ENCODE measurements at regions not wholly inside any gene's neighbourhood (a gene's known extent, or its start where the extent isn't known, plus 50 kb on each side); places are given as distances from the start of the nearest gene placed in this dataset.

DNA sequence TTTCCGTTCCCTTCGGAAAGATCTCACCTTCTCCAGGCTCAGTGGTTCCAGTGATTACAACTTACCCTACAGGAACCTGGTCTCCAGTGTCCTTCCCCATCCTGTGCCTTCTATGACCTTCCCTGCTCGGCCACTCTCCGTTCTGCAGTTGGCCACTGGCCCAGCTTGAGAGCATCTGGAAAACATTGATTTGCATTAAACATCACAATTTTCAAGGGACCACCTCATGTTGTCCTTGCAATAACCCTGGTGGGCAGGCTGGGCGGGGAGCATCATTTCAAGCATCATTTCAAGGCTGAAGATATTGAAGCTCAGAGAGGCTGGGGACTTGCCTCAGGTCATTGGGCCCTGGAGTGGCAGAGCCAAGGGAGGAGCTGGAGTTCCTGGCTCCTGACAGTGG lies 177.4 kb downstream of the SEC61B start:
- no peak for DNase-seq (ENCODE audit: low read depth in 2 of 2)

DNA sequence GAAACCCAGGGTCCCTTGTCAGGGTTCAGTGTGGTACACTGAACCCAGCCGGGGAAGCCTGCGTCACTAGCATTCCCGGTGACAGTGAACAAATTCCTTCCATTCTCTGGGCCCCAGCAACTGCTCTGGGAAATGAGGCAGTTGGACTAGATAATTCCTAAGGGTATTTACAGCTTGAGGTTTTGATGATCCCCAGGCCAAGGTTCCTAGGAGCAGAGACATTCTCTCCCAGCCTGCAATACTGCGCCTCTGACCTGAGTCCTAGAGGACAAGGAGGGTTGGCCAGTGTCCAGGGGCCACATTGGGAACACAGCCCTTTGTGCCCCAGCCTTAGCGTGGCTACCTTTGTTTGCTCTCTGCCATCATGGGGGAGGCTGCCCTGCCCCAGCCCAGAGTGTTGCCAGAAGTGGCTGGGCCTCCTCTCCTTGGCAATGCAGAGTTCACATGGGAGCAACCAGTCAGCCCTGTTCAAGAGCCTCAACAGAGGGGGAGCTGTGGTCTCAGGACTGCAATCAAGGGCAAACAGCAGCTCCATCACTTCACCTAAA lies 178.2 kb downstream of the SEC61B start:
- no peak for DNase-seq (ENCODE audit: low read depth in 2 of 2)

DNA sequence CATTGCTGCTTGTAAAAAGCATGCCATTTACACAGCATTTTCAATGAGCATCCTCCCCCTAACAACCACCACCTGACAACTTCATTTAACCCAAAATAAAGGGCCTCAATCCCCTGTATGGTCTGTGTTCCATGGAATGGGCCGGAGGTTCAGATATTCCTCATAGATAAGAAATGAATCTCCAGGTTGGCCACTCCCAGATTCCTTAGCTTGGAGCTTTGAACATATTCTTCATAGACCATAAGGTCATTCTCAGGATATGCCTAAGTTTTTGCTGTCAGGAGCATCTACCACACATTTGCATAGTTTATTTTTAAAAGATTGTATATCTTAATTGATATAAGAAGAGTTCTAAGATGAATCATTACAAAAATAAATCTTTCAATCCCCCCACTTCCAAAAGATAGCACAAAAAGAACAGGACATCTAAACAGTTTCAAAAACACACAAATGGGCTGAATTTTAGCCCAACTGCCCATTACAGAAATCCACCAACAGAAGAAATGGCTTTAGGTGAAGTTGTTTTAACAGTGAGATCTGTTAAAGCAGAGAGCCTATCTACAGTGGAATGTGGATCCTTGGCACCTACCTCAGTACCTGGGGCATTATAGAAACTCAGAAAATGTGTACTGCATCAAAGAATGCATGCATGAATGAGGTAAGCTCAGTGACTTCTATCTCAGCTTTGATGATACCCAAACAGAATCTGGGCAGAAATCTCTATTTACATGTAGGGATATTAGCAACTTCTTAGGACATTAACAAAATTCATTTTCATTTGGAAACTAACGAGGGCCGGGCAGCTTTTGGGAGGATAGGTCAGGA lies 179.8 kb downstream of the SEC61B start:
- no peak for DNase-seq (ENCODE audit: low read depth in 2 of 2)

DNA sequence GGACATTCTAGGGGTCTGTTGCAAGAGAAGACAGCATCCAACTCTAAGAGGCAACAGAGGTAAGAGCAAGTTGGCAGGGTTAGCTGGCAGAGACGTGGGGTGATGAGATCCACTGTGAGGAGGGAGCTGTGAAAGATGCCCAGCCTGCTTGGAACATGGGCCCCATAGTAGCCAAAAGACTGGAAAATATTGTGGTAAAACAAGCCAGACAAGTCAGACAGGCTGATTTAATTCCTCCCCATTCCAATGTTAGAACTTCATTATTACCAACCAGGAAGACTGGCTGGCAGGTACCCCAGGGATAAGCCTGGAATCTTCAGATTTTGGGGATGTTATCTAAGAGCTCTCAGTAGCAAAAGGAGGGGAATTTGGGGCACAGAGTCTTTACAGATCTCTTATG lies 181.3 kb downstream of the SEC61B start:
- no peak for DNase-seq (ENCODE audit: low read depth in 2 of 2)

DNA sequence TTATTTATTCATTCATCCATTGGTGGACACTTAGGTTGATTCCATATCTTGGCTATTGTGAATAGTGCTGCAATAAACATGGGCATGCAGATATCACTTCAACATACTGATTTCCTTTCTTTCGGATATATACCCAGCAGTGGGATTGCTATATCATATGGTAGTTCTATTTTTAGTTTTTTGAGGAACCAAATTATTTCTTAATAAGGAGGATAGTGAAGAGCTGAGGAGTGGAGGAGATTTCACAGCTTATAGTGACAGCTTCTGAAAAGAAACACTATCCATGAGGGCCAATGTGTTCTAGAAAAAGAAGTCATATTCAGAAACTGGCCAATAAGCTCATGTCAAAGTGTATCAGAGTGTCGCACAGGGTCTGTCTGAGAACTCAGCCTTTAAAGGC lies 183.3 kb downstream of the SEC61B start:
- no peak for DNase-seq (ENCODE audit: low read depth in 2 of 2)

DNA sequence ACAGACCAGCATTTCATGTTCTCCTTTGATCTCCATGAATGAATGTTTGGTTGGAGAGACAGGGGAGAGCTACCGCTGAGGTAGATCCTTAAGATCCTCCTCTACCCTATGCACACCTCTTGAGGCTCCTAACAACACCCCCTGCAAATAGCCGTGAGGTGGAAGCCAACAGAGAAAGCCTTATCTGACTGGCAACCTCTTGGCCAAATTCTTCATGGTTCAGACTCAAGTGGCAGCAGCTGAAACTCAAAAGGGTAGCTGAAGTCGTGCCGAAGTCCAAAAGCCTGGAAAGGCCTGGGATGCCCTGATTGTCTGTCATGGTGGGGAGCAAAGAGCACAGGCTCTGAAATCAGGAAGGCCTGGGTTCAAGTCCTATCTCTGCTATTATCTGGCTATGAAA lies 184.9 kb downstream of the SEC61B start:
- DNase-seq (ENCODE audit: low read depth in 2 of 2), result no peak

DNA sequence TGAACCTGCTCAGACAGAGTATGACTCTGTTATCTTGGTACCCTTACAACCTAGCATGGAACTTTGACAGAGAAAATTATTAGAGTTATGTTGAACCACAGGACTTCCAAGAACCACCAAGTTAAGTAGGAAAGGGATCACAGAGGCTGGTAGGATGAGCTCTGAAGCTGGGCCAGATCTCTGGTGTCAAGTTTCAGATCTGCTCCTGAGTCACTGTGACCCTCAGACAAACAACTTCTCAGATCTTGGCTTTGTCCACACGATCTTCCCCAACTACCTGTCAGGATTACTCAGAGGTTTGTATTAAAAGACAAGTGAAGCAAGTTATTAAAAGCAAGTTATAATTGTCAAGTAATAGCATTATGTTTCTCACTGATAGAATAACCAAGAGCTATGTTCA lies 189.0 kb downstream of the SEC61B start:
- DNase-seq (ENCODE audit: low read depth in 2 of 2), result no peak

DNA sequence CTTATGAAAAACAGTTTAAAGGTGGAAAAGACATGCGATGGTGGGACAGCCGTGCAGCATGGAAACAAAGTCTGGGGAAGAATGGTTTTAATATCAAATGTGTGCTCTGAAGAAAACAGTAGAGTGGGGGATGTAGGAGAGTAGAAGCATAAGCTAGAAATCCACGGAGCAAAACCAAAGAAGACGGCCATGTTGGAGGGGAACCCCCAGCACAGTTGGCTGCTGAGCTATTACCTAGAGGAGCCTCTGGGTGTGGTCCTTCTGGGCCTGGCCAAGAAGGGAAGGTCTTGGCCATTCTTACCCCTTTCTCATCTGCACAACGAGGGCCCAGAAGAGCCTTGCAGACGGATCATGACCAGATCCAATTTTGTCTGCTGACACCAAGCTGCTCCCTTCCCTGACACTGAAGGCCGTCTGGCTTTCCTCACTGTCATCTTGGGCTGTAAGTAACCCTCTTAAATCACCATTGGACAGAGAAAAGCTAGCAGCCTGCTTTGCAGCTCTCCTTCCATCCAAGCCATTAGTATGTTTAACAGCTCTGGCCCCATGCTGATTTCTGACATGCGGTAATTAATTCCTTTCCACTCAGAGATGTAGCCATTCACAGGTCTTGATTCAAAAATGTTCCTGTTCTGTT lies 189.5 kb downstream of the SEC61B start:
- DNase-seq (ENCODE audit: low read depth in 2 of 2), result no peak

DNA sequence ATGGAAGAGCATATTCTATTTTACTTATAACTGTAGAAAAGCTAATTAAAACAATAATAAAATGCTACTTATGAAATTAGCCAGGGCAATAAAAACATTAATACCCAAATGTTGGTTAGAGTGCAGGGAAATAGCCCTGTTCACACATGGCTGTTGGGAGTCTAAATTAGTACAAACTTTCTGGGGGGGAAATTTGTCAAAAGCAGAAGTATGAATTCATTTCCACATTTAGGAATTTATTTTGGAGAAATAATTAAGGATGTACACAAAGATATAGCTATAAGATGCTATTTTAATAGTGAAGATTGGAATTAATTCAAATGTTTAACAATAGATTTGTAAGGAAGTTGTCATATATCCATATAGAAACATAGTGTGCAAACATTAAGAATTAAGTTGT lies 190.5 kb downstream of the SEC61B start:
- no peak for DNase-seq (ENCODE audit: low read depth in 2 of 2)

DNA sequence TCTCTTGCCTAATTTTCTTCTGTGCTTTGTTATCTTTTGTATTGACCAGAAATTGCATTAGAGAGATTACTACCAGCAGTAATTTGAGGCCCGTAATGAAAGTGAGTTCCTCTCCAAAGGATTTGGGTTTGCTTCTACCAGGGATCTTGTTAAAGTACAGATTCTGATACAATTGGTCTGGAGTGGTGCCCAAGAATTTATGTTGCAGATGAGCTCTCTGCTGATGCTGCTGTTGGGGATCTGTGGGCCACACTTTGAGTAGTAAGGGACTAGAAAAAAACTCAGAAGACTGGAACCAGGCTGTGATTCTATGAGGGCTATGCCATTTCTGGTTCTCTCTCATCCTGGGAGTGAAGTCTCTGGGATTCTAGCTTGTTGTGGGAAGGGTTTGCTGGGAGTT lies 192.2 kb downstream of the SEC61B start:
- DNase-seq (ENCODE audit: low read depth in 2 of 2), result peak; percentile 39 to 47

DNA sequence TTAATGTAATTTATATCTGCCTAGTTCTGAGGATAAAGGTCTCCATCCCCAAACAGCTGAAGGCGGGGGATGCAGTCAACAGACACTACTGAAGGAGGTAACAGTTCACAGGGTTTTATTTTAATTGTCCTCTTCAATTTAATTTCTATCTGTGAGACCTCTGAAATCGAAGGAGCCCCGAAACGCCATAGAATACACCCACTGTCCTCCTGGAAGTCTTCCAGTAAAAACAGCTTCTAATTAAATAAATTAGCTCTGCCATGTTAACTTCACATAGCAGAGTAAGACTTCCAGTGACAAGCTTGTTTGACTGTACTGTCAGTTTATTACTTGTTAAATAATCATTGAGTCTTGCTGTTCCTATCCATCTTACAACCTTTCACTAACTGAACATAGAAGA lies 193.5 kb downstream of the SEC61B start:
- no peak for DNase-seq (ENCODE audit: low read depth in 2 of 2)

DNA sequence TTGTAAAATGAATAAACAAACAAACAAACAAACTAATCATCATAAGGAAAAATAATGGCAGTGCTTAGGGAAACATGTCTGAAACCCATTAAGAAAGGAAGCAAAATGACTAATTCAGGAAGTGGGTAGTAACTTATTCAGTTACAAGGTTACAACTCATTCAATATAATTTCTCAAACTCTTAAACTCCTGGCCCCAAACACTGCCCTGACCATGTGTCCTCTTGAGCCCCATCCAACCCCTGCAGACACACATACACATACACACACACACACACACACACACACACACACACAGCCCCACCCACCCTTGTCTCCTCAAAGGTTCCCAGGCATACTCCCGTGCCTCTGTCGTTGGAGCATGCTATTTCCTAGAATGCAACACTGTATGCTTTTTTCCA lies 193.9 kb downstream of the SEC61B start:
- no peak for DNase-seq (ENCODE audit: low read depth in 2 of 2)

DNA sequence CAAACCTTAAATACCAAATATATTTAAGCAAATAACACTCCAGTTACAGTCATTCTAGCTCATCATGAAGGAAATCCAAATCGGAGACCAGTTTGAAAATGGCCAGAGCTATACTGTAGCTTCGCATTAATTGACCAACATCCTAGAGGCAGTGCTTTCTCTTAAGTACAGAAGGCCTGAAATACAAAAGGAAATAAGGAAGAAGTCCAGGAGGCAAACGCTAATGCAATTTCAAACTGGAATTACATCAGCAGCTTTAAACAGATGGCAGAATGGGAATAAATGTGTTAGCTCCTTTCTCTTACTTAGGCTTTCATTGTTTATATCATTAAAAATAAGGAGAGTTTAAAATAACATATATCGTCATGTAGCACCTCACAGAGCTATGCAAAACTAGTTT lies 197.0 kb downstream of the SEC61B start:
- DNase-seq (ENCODE audit: low read depth in 2 of 2), result peak; percentile 42 to 49

DNA sequence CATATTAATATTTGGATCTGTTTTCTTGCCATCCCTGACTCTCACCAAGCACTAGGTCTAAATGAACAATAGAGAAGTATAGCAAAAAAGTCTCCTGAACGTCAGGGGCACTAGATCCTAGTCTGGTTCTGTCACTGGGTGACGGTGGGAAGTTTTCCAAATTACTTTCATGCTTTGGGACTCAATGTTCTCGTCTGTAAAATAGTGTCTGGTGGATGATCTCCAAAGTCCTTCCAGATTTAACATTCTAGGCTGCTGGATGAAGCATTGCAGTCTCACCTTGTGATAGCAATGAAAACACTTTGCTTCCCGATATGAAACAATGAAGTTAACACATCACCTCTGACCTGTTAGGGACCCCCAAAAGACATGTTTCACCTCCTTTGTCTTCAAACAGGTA lies 199.3 kb downstream of the SEC61B start:
- DNase-seq (ENCODE audit: low read depth in 2 of 2), result no peak

DNA sequence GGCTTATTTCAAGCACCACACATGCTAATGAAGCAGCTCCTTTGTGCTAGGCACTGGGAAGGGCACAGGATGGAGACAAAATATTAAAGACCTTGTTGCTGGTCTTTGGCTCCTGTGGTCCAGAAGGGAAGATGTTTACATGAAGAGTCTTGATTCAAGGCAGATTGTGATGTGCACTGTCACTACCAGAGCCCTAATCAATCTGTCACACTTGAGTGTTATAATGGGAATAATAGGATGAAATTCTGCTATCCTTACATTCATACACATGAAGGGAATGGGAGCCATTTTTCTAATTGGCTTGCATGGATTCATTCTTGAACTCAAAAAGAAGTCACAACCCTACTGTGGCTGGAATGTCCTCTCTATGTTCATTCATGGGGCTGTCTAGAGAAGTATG lies 203.0 kb downstream of the SEC61B start:
- DNase-seq (ENCODE audit: low read depth in 2 of 2), result no peak

DNA sequence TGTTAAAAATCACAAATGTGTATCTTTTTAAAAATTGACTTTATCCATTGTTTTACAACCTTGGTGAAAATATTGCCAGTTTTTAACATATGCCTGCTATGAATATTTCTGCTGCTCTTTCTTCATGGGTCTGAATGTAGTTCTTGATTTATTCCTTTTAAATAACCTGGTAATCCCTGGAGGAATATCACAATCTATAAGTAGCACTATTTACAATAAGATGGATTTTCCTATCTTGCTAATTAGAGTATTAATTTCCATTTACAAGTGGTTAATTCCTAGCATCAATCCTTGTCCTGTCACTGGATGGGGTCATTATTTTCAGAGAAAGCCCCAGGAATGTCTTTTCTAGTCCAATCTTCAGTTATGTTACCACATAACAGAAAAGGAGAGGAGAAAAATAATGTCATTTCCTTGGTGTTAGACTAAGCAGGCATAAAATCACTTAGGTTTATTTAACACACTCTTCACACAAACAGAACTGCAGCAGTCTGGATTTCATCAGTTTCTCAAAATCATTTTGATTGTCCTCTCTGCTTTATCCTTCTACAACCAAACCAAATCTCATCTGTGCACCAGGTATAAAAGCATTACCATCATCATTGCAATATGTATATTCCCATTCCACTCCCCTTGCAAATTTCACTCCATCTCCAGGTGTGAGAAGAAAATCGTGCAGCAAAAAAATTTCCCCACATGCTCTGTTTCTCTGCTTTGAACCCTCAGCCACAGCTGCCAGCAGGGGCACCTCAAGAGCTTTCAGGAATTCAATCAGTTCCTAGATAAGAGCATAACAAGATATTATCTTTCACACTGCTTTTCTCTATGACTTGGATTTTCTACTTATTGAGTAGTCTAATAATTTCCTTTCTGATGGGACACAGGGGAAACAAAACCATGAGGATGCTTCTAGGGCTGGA lies 204.1 kb downstream of the SEC61B start:
- DNase-seq (ENCODE audit: low read depth in 2 of 2), result no peak

DNA sequence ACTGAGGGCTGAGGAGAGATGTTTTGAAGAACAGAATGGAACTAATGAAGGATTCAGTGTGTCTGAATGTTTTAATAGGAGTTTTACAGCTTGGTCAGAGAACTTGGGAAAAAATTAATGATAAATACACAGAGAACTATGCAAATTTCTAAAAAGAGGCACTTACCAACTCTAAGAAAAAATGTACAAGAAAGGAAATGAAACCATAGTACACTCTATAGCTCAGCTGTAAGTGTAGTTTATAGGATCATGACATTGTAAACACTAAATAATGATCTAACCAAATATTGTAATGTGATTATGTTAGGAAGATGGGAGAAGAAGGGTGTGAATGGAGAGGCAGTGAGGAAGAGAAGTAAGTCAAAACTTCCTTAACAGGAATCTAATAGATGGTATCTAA lies 205.2 kb downstream of the SEC61B start:
- no peak for DNase-seq (ENCODE audit: low read depth in 2 of 2)

DNA sequence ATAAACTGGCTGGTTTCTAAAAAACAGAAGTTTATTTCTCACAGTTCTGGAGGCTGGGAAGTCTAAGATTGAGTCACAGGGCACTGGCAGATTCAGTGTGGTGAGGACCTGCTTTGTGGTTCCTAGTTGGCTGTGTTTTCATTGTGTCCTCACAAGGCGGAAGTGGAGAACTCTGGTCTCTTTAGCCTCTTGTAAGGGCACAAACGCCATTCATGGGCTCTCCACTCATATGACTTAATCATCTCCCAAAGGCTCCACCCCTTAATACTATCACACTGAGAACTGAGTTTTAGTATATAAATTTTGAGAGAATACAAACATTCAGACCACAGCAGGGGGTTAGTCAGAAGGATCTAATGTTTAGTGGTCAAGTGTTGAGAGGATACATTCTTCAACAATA lies 208.2 kb downstream of the SEC61B start:
- no peak for DNase-seq (ENCODE audit: low read depth in 2 of 2)

DNA sequence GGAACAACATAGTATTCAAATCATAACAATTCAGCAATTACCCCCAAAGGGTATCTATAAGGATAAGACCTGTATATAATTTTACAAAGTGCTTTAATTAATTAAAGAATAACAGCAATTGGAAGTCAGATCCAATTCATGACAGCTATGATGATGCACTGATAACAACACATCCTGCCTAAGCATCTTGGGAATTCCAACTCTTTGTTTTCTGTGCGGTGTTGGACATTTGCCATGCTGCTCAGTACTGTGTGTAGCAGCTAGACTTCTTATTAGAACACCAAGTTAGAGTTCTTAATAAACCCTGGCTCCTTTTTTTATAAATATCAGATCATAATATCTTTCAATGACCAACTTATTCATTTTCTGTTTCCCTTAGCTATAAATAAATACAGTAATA lies 209.0 kb downstream of the SEC61B start:
- DNase-seq (ENCODE audit: low read depth in 2 of 2), result peak in 1 of 2 experiments; percentile 31

DNA sequence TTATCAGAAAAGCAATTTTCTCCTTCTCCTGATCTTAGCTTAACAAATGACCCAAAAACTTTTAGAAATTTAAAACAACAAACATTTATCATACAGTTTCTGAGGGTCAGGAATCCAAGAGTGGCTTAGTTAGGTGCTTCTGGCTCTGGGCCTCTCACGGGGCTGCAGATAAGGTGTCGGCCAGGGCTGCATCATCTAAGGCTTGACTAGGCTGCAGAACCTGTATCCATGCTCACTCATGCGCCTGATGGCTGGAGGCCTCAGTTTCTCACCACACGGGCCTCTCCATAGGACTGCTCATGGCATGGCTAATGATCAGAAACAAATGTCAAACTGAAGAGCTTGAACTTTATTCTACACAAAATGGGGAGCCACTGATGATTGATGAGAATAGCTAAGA lies 210.0 kb downstream of the SEC61B start:
- no peak for DNase-seq (ENCODE audit: low read depth in 2 of 2)

DNA sequence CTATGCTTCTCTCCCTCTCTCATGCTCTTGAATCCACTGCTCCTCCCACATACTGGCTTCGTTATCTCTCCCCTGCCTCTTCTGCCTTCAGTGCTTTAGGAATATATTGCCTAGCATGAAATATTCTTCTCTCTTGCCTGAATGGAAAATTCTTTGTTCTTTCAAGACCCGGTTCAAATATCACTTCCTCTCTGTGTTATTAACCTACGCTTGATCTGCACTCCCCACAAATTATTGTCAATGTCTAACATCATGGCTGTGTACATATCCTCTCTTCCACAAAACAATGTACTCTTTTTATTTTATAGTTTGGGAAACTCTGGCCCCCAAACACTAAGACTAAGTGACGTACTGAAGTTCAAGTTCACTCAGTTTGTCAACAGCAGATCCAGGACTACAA lies 211.0 kb downstream of the SEC61B start:
- no peak for DNase-seq (ENCODE audit: low read depth in 2 of 2)

DNA sequence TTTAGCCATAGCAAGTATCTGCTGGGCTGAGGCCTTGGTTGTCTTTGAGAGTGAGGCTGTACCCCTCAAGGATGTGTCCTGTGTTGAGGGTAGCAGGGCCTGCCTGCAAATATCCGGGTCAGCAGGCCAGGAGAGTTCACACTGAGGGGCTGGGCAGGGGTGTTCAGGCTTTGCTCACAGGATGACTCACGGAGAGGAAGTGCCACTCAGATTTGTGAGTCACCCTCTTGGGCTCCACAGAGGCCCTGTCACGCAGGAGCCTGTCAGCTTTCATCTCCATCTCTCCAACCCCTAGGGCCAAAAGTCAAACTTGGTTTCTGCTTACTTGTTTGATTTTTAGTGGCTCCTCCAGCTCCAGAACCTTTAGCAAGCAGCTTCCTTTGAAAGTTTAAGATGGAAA lies 211.5 kb downstream of the SEC61B start:
- DNase-seq (ENCODE audit: low read depth in 2 of 2), result peak in 1 of 2 experiments; percentile 48

Data from fibroblast of skin of left biceps (primary cell).